LNCaP clone FGC (cell line): ENCODE measurements at regions not wholly inside any gene's neighbourhood (a gene's known extent, or its start where the extent isn't known, plus 50 kb on each side); places are given as distances from the start of the nearest gene placed in this dataset.

Experiments used
- DNase-seq: peaks from one replicate; pipeline ENCODE4 v3.0.0-alpha.2; 2011; ENCODE audit warnings: low read depth
- H3K4me3 ChIP-seq: 2 replicates; pipeline ENCODE4 v1.5.1; 2011; ENCODE audit warnings: mild to moderate bottlenecking, low read depth, low read length, control low read depth
- TF ChIP-seq, protein P1 (sequence below): IDR thresholded peaks from 2 replicates; pipeline ENCODE4 v1.5.1; 2012; ENCODE audit warnings: mild to moderate bottlenecking; ENCODE audit not compliant: control insufficient read depth, insufficient read depth; ENCODE audit errors: extremely low read depth

DNA sequence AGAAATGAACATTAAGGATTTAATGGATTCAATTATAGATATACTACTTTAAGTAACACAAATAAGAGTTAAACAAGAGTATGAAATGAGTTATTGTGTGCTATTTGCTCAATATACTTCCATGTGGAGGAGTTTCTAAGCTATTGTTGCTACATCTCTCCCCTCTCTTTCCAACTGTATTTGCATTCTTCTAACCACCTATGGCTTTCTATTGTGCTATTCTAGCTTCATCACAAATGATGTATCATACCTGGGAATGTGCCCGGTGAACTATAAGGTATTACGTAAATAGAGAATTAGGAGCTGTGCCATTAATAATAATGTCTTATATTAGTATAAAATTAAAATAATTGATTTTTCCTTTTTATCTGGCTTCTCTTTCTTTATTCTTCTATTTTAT lies 87.1 kb upstream of the PLEKHG7 start:
- TF ChIP-seq, protein P1, sequence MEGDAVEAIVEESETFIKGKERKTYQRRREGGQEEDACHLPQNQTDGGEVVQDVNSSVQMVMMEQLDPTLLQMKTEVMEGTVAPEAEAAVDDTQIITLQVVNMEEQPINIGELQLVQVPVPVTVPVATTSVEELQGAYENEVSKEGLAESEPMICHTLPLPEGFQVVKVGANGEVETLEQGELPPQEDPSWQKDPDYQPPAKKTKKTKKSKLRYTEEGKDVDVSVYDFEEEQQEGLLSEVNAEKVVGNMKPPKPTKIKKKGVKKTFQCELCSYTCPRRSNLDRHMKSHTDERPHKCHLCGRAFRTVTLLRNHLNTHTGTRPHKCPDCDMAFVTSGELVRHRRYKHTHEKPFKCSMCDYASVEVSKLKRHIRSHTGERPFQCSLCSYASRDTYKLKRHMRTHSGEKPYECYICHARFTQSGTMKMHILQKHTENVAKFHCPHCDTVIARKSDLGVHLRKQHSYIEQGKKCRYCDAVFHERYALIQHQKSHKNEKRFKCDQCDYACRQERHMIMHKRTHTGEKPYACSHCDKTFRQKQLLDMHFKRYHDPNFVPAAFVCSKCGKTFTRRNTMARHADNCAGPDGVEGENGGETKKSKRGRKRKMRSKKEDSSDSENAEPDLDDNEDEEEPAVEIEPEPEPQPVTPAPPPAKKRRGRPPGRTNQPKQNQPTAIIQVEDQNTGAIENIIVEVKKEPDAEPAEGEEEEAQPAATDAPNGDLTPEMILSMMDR = no peak
- no peak overlapping the region for H3K4me3 ChIP-seq
- DNase-seq = no peak

DNA sequence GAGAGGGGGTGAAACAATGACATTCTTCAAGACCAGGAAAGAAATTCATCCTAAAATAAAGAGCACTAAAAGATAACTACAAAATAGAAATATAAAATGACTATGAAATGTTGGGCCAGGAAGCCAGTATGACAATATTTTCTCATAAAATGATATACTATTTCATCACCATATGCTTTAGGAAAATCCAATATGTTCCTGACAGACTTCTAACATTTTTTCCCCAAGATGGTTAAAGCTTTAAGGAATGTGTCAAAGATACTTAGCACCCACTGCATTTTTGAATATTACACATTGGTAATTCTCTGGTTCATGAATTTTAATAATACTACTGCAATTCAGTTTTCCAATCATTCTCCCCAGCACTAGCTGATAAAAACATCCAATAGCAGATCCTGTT lies 87.7 kb upstream of the PLEKHG7 start:
- DNase-seq = no peak
- TF ChIP-seq, protein P1 = no peak
- no peak overlapping the region for H3K4me3 ChIP-seq

DNA sequence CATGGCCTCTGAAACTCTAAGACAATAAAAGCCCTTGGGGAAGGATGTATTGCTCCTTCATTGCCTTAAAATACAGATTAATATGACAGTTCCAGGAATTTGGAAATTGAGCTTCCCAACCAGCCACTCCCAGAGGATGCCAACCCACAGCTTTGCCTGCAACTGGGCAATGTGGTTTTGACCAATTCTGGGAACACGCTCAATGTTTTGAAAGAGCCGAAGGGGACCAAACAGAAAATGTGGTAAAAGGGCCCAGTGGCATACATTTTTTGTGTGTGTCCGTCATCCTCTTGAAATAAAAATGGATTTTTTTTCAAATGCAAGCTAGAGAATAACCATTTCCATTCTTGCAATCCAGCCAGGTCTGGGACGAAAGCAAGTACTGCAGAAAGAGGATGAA lies 88.3 kb upstream of the PLEKHG7 start:
- TF ChIP-seq, protein P1 = no peak
- DNase-seq = no peak
- H3K4me3 ChIP-seq = no peak overlapping the region

DNA sequence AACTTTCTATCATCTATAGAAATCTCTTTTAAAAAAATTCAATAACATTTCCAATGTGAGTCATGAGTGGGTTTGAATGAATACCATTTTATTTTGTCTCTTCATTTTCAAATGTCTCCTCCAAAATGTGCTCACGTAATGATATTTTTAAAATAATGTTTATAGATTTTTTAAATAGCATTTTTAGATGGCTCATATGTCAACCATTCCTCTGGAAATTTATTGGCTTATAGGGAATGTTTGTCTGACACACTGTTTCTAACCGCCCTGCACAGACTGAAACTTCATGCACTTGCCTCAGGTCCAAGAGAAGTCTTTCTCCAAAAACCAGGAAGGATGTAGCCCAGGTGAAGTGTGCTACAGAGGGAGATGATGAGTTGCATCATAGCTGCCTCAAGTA lies 88.8 kb upstream of the PLEKHG7 start:
- TF ChIP-seq, protein P1 = no peak
- H3K4me3 ChIP-seq = no peak overlapping the region
- no peak for DNase-seq

DNA sequence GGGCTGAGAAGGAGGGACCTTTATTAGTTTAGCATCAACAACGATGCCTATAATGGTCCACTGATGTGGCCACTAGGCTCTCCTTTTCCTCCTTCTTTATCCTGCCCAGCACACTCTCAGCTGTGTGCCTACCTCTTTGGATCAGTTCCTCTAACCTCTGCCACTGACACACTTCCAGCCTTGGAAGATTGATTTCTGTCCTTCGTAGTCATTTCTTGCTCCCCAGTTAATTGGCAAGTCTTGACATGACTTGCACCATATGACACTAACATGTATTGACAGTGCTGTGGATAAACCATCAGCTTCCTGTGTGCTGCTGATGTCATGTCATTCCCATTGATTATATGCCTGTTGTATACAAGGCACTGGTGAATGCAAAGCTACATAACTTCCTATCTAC lies 90.2 kb upstream of the PLEKHG7 start:
- no peak for DNase-seq
- no peak overlapping the region for H3K4me3 ChIP-seq
- TF ChIP-seq, protein P1 = no peak

DNA sequence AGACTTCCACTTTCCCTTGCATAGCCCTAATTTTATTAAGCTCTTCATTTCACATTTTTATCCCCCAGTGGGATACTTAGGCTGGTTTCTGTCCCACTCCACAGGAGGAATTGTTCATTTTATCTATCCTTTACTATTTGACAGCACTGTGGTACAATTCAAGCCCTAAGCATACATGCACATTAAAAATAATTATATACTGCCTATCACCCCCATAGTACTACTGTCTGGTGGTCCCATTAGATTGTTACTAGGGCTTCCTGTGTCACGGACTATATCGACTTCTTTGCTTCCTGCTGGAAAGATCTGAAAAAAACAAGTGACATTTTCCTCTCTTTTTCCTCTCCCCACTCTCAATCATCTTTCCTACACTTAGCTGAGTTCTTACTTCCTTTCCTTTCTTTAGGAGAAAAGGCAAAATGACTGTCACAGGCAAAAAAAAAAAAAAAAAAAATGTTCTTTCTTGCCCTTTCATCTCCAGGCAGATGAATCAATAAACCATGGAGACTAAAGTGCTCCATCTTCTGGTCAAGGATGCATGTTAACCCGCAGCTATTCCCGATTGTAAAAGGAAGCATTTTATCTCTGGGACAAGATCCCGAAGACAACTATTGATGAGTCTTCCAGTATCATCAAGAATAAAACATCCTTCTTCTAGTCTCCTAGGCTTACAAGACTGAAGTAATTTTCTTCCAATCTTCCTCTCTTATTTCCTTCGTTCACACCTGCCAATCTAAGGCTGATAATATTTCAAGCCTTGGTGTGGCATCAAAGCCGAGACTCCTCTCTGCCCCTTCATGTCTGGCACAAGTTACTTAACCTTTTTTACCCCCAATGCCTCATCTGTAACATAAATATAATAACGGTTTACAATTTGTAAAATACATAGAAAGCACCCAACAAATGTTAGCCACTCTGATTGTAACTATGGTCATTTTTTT lies 94.4 kb upstream of the PLEKHG7 start:
- no peak overlapping the region for H3K4me3 ChIP-seq
- DNase-seq = peak; percentile 46
- TF ChIP-seq, protein P1 = peak; percentile 85
